MCF 10A (cell line): ENCODE measurements at regions not wholly inside any gene's neighbourhood (a gene's known extent, or its start where the extent isn't known, plus 50 kb on each side); places are given as distances from the start of the nearest gene placed in this dataset.

Source experiments
- BruUV-seq: library from RNA; stranded (reverse); fragments of 400-500 nt; replicated peaks from 2 replicates; lab custom pipeline; 2021; lab: Mats Ljungman, UMichigan
- CTCF ChIA-PET: fragments of 300-600 bp; sonication (Branson Sonifier 250); formaldehyde crosslinking; extraction: SDS; loops from one replicate; lab custom pipeline; 2021; ENCODE audit warnings: antibody characterized with exemption, inconsistent platforms; lab: Yijun Ruan, JAX
- POLR2A ChIA-PET: fragments of 300-600, 350-650 bp; sonication (Branson Sonifier 250); formaldehyde crosslinking; extraction: SDS; loops from one replicate; lab custom pipeline; 2020; ENCODE audit warnings: antibody characterized with exemption, inconsistent platforms; lab: Yijun Ruan, JAX
- DNase-seq: peaks from one replicate; pipeline ENCODE4 v3.0.0-alpha.2; 2018; ENCODE audit not compliant: unreplicated experiment
- H3K27ac Mint-ChIP-seq: one replicate; pipeline ENCODE4 v1.8.0; 2022; ENCODE audit warnings: mild to moderate bottlenecking, low read depth, mixed read lengths; ENCODE audit not compliant: unreplicated experiment
- H3K27me3 Mint-ChIP-seq: one replicate; pipeline ENCODE4 v1.8.0; 2022; ENCODE audit warnings: mixed read lengths; ENCODE audit not compliant: insufficient read depth, unreplicated experiment
- H3K36me3 Mint-ChIP-seq: one replicate; pipeline ENCODE4 v1.8.0; 2022; ENCODE audit warnings: mild to moderate bottlenecking, moderate library complexity, mixed read lengths; ENCODE audit not compliant: insufficient read depth, unreplicated experiment
- H3K4me1 Mint-ChIP-seq: one replicate; pipeline ENCODE4 v1.8.0; 2022; ENCODE audit warnings: mixed read lengths; ENCODE audit not compliant: insufficient read depth, unreplicated experiment
- H3K4me3 Mint-ChIP-seq: one replicate; pipeline ENCODE4 v1.8.0; 2022; ENCODE audit warnings: mild to moderate bottlenecking, moderate library complexity, mixed read lengths; ENCODE audit not compliant: unreplicated experiment
- H3K9me3 Mint-ChIP-seq: one replicate; pipeline ENCODE4 v1.8.0; 2022; ENCODE audit warnings: mixed read lengths; ENCODE audit not compliant: unreplicated experiment
- CTCF ChIP-seq: fragments of 200-600 bp; IDR thresholded peaks from one replicate; pipeline ENCODE4 v1.8.0; 2022; ENCODE audit warnings: antibody characterized with exemption, mild to moderate bottlenecking; ENCODE audit not compliant: unreplicated experiment
- intact Hi-C: fragments of 100-400 bp; cut with micrococcal nuclease; formaldehyde crosslinking; loops from 2 replicates; pipeline ENCODE4 v1.14.1; 2022

DNA sequence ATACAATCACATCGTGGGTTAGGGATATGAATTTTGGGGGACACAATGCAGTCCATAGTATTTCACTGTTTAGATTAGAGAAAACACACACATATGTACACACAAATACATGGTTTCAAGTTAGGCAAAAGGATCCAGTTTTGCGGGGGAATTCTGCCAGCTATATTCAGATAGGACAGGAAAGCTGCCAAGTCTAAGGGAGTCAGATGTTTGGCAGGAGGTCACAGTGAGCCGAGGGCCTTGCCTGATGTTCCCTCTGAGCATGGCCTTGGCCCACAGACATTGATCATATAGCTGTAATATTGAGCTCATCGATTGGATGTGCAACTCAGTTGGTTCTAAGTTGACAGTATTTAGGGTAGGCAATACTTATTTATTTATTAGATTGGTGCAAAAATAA is 122.8 kb downstream of the ADRA2A start:
- POLR2A ChIA-PET, result no interaction called here
- DNase-seq, result no peak
- no peak overlapping the region for H3K27ac Mint-ChIP-seq
- TF ChIP-seq CTCF, result no peak
- H3K9me3 Mint-ChIP-seq, result peaks cover 6% of the 10 kb centered on the region
- no peaks in the 10 kb centered on the region for H3K4me1 Mint-ChIP-seq
- intact Hi-C loops, result no loop called here
- H3K27me3 Mint-ChIP-seq, result peaks cover 33% of the 10 kb centered on the region
- CTCF ChIA-PET, result interaction anchor here (0.6 to 1.1 kb wide), 3 partner anchors 9 to 938 kb away, joined by 3 to 4 read pairs (median 3); no protein-coding TSS in a partner anchor
- no peak overlapping the region for H3K4me3 Mint-ChIP-seq
- H3K36me3 Mint-ChIP-seq, result no peaks in the 10 kb centered on the region
- BruUV-seq, result no TSS peak

GRCh38 chr10:111200505-111201186 is 123.8 kb downstream of the ADRA2A start:
- intact Hi-C loops, result no loop called here
- no peak overlapping the region for H3K4me3 Mint-ChIP-seq
- peaks cover 35% of the 10 kb centered on the region for H3K27me3 Mint-ChIP-seq
- H3K36me3 Mint-ChIP-seq, result no peaks in the 10 kb centered on the region
- no peaks in the 10 kb centered on the region for H3K4me1 Mint-ChIP-seq
- H3K9me3 Mint-ChIP-seq, result no peaks in the 10 kb centered on the region
- no peak overlapping the region for H3K27ac Mint-ChIP-seq
- ChIA-PET CTCF (interaction anchor here (0.7 to 1.1 kb wide), 2 partner anchors 8 to 849 kb away, joined by 3 read pairs; no protein-coding TSS in a partner anchor), POLR2A (no interaction called here)
- no peak for TF ChIP-seq CTCF
- no peak for DNase-seq
- no TSS peak for BruUV-seq

GRCh38 chr10:111203615-111204014 is 126.8 kb downstream of the ADRA2A start:
- H3K36me3 Mint-ChIP-seq, result no peaks in the 10 kb centered on the region
- H3K4me3 Mint-ChIP-seq, result no peak overlapping the region
- no peak for DNase-seq
- POLR2A ChIA-PET, result no interaction called here
- CTCF ChIA-PET, result interaction anchor here (0.8 kb wide), 1 partner anchor 64 kb away, joined by 4 read pairs; no protein-coding TSS in a partner anchor
- no peak for TF ChIP-seq CTCF
- no TSS peak for BruUV-seq
- H3K9me3 Mint-ChIP-seq, result no peaks in the 10 kb centered on the region
- intact Hi-C loops, result no loop called here
- no peak overlapping the region for H3K27ac Mint-ChIP-seq
- peaks cover 54% of the 10 kb centered on the region for H3K27me3 Mint-ChIP-seq
- no peaks in the 10 kb centered on the region for H3K4me1 Mint-ChIP-seq

- H3K4me3 Mint-ChIP-seq, result no peak overlapping the region
- no peak for DNase-seq
- no peaks in the 10 kb centered on the region for H3K4me1 Mint-ChIP-seq
- ChIA-PET CTCF (no interaction called here), POLR2A (no interaction called here)
- TF ChIP-seq CTCF, result no peak
- H3K27me3 Mint-ChIP-seq, result peaks cover 54% of the 10 kb centered on the region
- intact Hi-C loops, result no loop called here
- H3K36me3 Mint-ChIP-seq, result no peaks in the 10 kb centered on the region
- H3K9me3 Mint-ChIP-seq, result no peaks in the 10 kb centered on the region
- H3K27ac Mint-ChIP-seq, result no peak overlapping the region
- BruUV-seq, result no TSS peak
Observed at GRCh38 chr10:111204838-111205237, 128.0 kb downstream of the ADRA2A start.
